OCI-LY1 (cell line): ENCODE measurements at regions not wholly inside any gene's neighbourhood (a gene's known extent, or its start where the extent isn't known, plus 50 kb on each side); places are given as distances from the start of the nearest gene placed in this dataset.

Experiments
- CTCF ChIP-seq: fragments of 200-600 bp; sonication (generic), shearing (Covaris generic); IDR thresholded peaks from 2 replicates; pipeline ENCODE4 v1.5.1; 2017; ENCODE audit warnings: mild to moderate bottlenecking, antibody characterized with exemption, low read length, moderate library complexity, mixed read lengths
- EZH2 ChIP-seq: fragments of 200-600 bp; sonication (generic), shearing (Covaris generic); IDR thresholded peaks from 2 replicates; pipeline ENCODE4 v1.8.0; 2017; ENCODE audit warnings: borderline replicate concordance, mixed run types, mild to moderate bottlenecking, antibody characterized with exemption, low read length, moderate library complexity, mixed read lengths

GRCh38 chr3:82178291-82178690 is 416.8 kb upstream of the GBE1 start:
- no peak for TF ChIP-seq CTCF
- TF ChIP-seq EZH2 = no peak
